Calu3 (cell line): ENCODE measurements at regions not wholly inside any gene's neighbourhood (a gene's known extent, or its start where the extent isn't known, plus 50 kb on each side); places are given as distances from the start of the nearest gene placed in this dataset.

Experiments used
- BruUV-seq: library from RNA; stranded (reverse); fragments of 400-500 nt; replicated peaks from 2 replicates; lab custom pipeline; 2021; lab: Mats Ljungman, UMichigan
- CTCF ChIA-PET: fragments of 300-600 bp; sonication (Branson Sonifier 250); formaldehyde crosslinking; loops from one replicate; lab custom pipeline; 2022; ENCODE audit warnings: antibody characterized with exemption; lab: Charles Lee
- DNase-seq: peaks from one replicate; pipeline ENCODE4 v3.0.0; 2022
- H3K27ac Mint-ChIP-seq: one replicate; pipeline ENCODE4 v1.8.0; 2022; ENCODE audit warnings: mixed read lengths; ENCODE audit not compliant: unreplicated experiment
- H3K27me3 Mint-ChIP-seq: one replicate; pipeline ENCODE4 v1.8.0; 2022; ENCODE audit warnings: mixed read lengths; ENCODE audit not compliant: unreplicated experiment
- H3K36me3 Mint-ChIP-seq: one replicate; pipeline ENCODE4 v1.8.0; 2022; ENCODE audit warnings: mild to moderate bottlenecking, moderate library complexity, mixed read lengths; ENCODE audit not compliant: insufficient read depth, unreplicated experiment
- H3K4me1 Mint-ChIP-seq: one replicate; pipeline ENCODE4 v1.8.0; 2022; ENCODE audit warnings: mild to moderate bottlenecking, low read depth, mixed read lengths; ENCODE audit not compliant: unreplicated experiment
- H3K4me3 Mint-ChIP-seq: one replicate; pipeline ENCODE4 v1.8.0; 2022; ENCODE audit warnings: mild to moderate bottlenecking, low read depth, moderate library complexity, mixed read lengths; ENCODE audit not compliant: unreplicated experiment
- H3K9me3 Mint-ChIP-seq: one replicate; pipeline ENCODE4 v1.8.0; 2022; ENCODE audit warnings: low read depth, mixed read lengths; ENCODE audit not compliant: unreplicated experiment
- intact Hi-C: fragments of 100-400 bp; cut with micrococcal nuclease; formaldehyde crosslinking; loops from one replicate; pipeline ENCODE4 v1.10.0; 2022; ENCODE audit not compliant: unreplicated experiment
- TF ChIP-seq, protein P1 (sequence below): fragments of 200-600 bp; IDR thresholded peaks from one replicate; pipeline ENCODE4 v1.8.0; 2022; ENCODE audit warnings: antibody characterized with exemption; ENCODE audit not compliant: unreplicated experiment

DNA sequence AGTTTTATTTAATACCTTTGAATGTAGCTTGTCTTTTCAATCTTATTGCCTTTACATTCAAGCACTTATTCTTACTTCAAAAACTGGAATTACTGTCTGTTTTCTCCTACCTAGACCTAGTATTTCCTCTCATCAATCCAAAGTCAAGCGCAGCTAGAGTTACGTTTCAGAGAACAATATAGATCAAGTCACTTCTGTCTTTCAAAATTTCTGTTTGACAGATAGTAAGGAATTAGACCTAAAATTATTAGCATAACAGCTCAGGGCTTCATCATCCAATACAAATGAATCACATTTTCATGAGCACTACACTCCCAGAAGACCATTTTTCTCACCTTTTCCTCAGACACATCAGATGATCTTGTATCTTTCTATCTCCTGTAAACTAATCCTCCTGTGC, 170.6 kb downstream of the CCDC59 start:
- Mint-ChIP-seq H3K4me1 (peaks cover 15% of the 10 kb centered on the region), H3K4me3 (no peak overlapping the region), H3K9me3 (peaks cover 4% of the 10 kb centered on the region), H3K27ac (no peak overlapping the region), H3K36me3 (no peaks in the 10 kb centered on the region), H3K27me3 (no peaks in the 10 kb centered on the region)
- BruUV-seq, result no TSS peak
- CTCF ChIA-PET, result no interaction called here
- TF ChIP-seq, protein P1, sequence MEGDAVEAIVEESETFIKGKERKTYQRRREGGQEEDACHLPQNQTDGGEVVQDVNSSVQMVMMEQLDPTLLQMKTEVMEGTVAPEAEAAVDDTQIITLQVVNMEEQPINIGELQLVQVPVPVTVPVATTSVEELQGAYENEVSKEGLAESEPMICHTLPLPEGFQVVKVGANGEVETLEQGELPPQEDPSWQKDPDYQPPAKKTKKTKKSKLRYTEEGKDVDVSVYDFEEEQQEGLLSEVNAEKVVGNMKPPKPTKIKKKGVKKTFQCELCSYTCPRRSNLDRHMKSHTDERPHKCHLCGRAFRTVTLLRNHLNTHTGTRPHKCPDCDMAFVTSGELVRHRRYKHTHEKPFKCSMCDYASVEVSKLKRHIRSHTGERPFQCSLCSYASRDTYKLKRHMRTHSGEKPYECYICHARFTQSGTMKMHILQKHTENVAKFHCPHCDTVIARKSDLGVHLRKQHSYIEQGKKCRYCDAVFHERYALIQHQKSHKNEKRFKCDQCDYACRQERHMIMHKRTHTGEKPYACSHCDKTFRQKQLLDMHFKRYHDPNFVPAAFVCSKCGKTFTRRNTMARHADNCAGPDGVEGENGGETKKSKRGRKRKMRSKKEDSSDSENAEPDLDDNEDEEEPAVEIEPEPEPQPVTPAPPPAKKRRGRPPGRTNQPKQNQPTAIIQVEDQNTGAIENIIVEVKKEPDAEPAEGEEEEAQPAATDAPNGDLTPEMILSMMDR, result no peak
- DNase-seq, result no peak
- intact Hi-C loops, result no loop called here

DNA sequence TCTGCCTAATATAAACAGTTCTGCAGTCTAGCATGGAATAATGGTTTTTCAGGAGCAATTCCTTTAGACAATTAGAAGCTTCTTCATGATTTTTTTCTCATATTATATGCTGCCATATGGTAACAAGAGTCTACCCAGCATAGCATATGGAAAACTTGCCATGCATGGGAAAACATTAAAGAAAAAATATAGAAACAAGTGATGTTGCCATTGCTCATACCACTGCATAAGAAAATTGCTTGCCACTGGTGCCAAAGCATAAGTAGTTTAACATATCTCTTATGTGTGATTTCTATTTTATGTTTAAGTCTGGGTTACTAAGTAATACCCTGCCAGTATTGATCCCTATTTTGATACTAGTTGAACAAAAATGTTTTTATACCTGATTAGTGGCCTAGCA, 171.2 kb downstream of the CCDC59 start:
- CTCF ChIA-PET, result no interaction called here
- BruUV-seq, result no TSS peak
- Mint-ChIP-seq H3K4me3 (no peak overlapping the region), H3K36me3 (no peaks in the 10 kb centered on the region), H3K9me3 (peaks cover 4% of the 10 kb centered on the region), H3K27me3 (no peaks in the 10 kb centered on the region), H3K4me1 (peaks cover 21% of the 10 kb centered on the region), H3K27ac (no peak overlapping the region)
- intact Hi-C loops, result no loop called here
- no peak for DNase-seq
- TF ChIP-seq, protein P1, result no peak

DNA sequence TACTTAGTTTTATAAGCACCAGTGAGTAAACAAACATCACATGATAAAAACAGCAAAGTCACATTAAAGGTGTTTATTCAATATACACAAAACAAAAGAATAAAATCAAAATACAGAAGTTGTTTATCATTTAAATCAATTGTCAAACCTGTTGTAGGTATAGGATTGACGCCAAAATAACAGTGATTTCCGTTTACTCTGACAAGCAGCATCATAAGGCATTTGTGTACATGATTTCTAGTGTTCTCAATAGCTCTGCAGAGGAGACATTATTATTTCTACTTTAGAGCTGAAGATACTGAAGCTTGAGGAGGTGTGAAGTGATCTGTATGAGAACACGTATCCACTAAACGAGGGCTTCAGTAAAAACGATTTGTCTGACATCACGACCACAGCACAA, 171.9 kb downstream of the CCDC59 start:
- CTCF ChIA-PET, result no interaction called here
- Mint-ChIP-seq H3K4me1 (peaks cover 25% of the 10 kb centered on the region), H3K27ac (no peak overlapping the region), H3K36me3 (no peaks in the 10 kb centered on the region), H3K4me3 (no peak overlapping the region), H3K27me3 (no peaks in the 10 kb centered on the region), H3K9me3 (peaks cover 4% of the 10 kb centered on the region)
- TF ChIP-seq, protein P1, result no peak
- no TSS peak for BruUV-seq
- DNase-seq, result no peak
- intact Hi-C loops, result no loop called here

DNA sequence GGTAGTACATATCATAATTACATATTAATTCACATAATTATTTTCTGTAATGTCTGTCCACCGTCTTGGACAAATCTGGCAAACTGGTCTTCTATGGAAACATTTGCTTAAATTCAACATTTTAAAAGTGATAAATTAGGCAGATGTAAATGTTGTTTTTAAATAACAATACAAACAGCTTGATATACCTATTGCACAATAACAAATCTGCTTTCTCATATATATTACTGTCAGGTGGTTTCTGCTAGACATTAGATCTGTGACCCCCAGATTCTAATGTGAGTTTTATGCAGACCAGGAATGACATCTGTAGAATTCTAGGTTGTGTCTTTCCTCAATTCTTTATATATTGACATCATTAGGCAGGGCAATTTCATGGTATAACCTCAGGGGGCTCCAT, 173.3 kb downstream of the CCDC59 start:
- BruUV-seq, result no TSS peak
- intact Hi-C loops, result loop anchor here (5.0 kb wide), 3 partner anchors 132 to 243 kb away; no protein-coding TSS in a partner anchor
- TF ChIP-seq, protein P1, result no peak
- peaks cover 4% of the 10 kb centered on the region for H3K9me3 Mint-ChIP-seq
- no peak overlapping the region for H3K4me3 Mint-ChIP-seq
- CTCF ChIA-PET, result no interaction called here
- H3K36me3 Mint-ChIP-seq, result no peaks in the 10 kb centered on the region
- no peak for DNase-seq
- no peaks in the 10 kb centered on the region for H3K27me3 Mint-ChIP-seq
- H3K4me1 Mint-ChIP-seq, result peaks cover 25% of the 10 kb centered on the region
- no peak overlapping the region for H3K27ac Mint-ChIP-seq
